Caki2 (cell line): ENCODE measurements at regions not wholly inside any gene's neighbourhood (a gene's known extent, or its start where the extent isn't known, plus 50 kb on each side); places are given as distances from the start of the nearest gene placed in this dataset.

Experiments used
- DNase-seq: peaks from one replicate; pipeline ENCODE4 v3.0.0-alpha.2; 2015; ENCODE audit warnings: low read depth
- in situ Hi-C: cut with HindIII; loops from 2 replicates; pipeline ENCODE4 v1.10.0; 2016; ENCODE audit warnings: low sequenced_read_pairs, low pct_unique_long_range_greater_than_20kb, mixed read lengths

GRCh38 chr12:42760550-42760949 is 171.0 kb upstream of the PRICKLE1 start:
- no peak for DNase-seq

GRCh38 chr12:42759622-42760273 is 170.2 kb upstream of the PRICKLE1 start:
- DNase-seq = no peak
- in situ Hi-C loops = no loop called here

More at GRCh38 chr12:42760550-42760949, 171.0 kb upstream of the PRICKLE1 start:
- in situ Hi-C loops = no loop called here

- DNase-seq = no peak
Observed at GRCh38 chr12:42758806-42759205, 169.3 kb upstream of the PRICKLE1 start.

GRCh38 chr12:42757624-42758119 is 168.1 kb upstream of the PRICKLE1 start:
- DNase-seq = no peak
- in situ Hi-C loops = no loop called here

More at GRCh38 chr12:42758806-42759205, 169.3 kb upstream of the PRICKLE1 start:
- in situ Hi-C loops = no loop called here

GRCh38 chr12:42756841-42757623 is 167.5 kb upstream of the PRICKLE1 start:
- in situ Hi-C loops = no loop called here
- peak; percentile 98 for DNase-seq

GRCh38 chr12:42750356-42750755 is 160.8 kb upstream of the PRICKLE1 start:
- in situ Hi-C loops = no loop called here
- DNase-seq = no peak

- in situ Hi-C loops = no loop called here
- no peak for DNase-seq
Observed at GRCh38 chr12:42749239-42749638, 159.7 kb upstream of the PRICKLE1 start.

GRCh38 chr12:42744539-42745182 is 155.1 kb upstream of the PRICKLE1 start:
- in situ Hi-C loops = no loop called here
- DNase-seq = no peak

GRCh38 chr12:42742716-42743115 is 153.2 kb upstream of the PRICKLE1 start:
- in situ Hi-C loops = no loop called here
- DNase-seq = no peak

GRCh38 chr12:42741771-42742510 is 152.4 kb upstream of the PRICKLE1 start:
- DNase-seq = no peak
- in situ Hi-C loops = no loop called here

- DNase-seq = no peak
- in situ Hi-C loops = no loop called here
Observed at GRCh38 chr12:42741091-42741490, 151.5 kb upstream of the PRICKLE1 start.

GRCh38 chr12:42737398-42737797 is 147.9 kb upstream of the PRICKLE1 start:
- in situ Hi-C loops = no loop called here
- DNase-seq = no peak

- no peak for DNase-seq
- in situ Hi-C loops = no loop called here
Observed at GRCh38 chr12:42735861-42736361, 146.4 kb upstream of the PRICKLE1 start.

GRCh38 chr12:42733911-42734310 is 144.4 kb upstream of the PRICKLE1 start:
- in situ Hi-C loops = no loop called here
- DNase-seq = no peak

- peak; percentile 33 for DNase-seq
- in situ Hi-C loops = no loop called here
Observed at GRCh38 chr12:42732908-42733411, 143.4 kb upstream of the PRICKLE1 start.

- in situ Hi-C loops = no loop called here
- DNase-seq = no peak
Observed at GRCh38 chr12:42730291-42730690, 140.7 kb upstream of the PRICKLE1 start.

- in situ Hi-C loops = no loop called here
- no peak for DNase-seq
Observed at GRCh38 chr12:42729535-42729900, 140.0 kb upstream of the PRICKLE1 start.
